ENCODE measurements at regions not wholly inside any gene's neighbourhood (a gene's known extent, or its start where the extent isn't known, plus 50 kb on each side); places are given as distances from the start of the nearest gene placed in this dataset.
"Not testable (repeated sequence)": the region's sequence is repeated elsewhere in the genome, so short reads cannot be mapped to it uniquely, and the experiment has no call there.

- Histone ChIP-seq H3K36me3 (ENCODE audit: control insufficient read depth, insufficient read depth, low read length) (no peaks in the 10 kb centered on the region), H3K4me1 (ENCODE audit: control insufficient read depth, insufficient read depth, low read length) (no peaks in the 10 kb centered on the region), H3K9me3 (ENCODE audit: control insufficient read depth, insufficient read depth, low read length) (no peaks in the 10 kb centered on the region), H3K4me3 (ENCODE audit: low read depth, low read length) (no peak overlapping the region), H3K27ac (ENCODE audit: low read depth, low read length) (no peak overlapping the region), H3K27me3 (ENCODE audit: control insufficient read depth, insufficient read depth, low read length) (no peaks in the 10 kb centered on the region)
- DNase-seq (ENCODE audit: low read depth in 4 of 6, low spot score in 6 of 6): no peak
These were observed 201.7 kb downstream of the NNT start for GRCh38 chr5:43804723-43805122.

DNA sequence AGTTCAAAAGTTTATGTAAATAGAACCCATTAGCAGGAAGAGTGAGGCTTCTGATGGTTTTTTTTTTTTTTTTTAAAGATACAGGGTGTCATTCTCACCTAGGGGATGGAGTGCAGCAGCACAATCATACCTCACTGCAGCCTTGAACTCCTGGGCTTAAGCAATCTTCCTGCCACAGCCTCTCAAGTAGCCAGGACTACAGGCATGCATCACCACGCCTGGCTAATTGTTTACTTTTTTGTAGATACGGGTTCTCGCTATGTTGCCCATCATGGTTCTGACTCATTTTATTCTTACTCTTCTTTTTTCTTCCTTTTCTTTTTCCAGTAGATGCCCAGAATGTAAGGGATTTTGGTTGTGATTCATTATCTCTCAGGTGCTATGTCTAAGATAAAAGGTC lies 201.1 kb downstream of the NNT start:
- Histone ChIP-seq H3K36me3 (ENCODE audit: control insufficient read depth, insufficient read depth, low read length) (no peaks in the 10 kb centered on the region), H3K27me3 (ENCODE audit: control insufficient read depth, insufficient read depth, low read length) (no peaks in the 10 kb centered on the region), H3K4me3 (ENCODE audit: low read depth, low read length) (no peak overlapping the region), H3K27ac (ENCODE audit: low read depth, low read length) (no peak overlapping the region), H3K4me1 (ENCODE audit: control insufficient read depth, insufficient read depth, low read length) (no peaks in the 10 kb centered on the region), H3K9me3 (ENCODE audit: control insufficient read depth, insufficient read depth, low read length) (no peaks in the 10 kb centered on the region)
- DNase-seq (ENCODE audit: low read depth in 4 of 6, low spot score in 6 of 6): no peak
- WGBS (ENCODE audit: insufficient coverage): 100% methylated on average over 1 of the region's 3 CpGs

- Histone ChIP-seq H3K4me3 (ENCODE audit: low read depth, low read length) (no peak overlapping the region), H3K27ac (ENCODE audit: low read depth, low read length) (no peak overlapping the region), H3K9me3 (ENCODE audit: control insufficient read depth, insufficient read depth, low read length) (no peaks in the 10 kb centered on the region), H3K36me3 (ENCODE audit: control insufficient read depth, insufficient read depth, low read length) (no peaks in the 10 kb centered on the region), H3K4me1 (ENCODE audit: control insufficient read depth, insufficient read depth, low read length) (no peaks in the 10 kb centered on the region), H3K27me3 (ENCODE audit: control insufficient read depth, insufficient read depth, low read length) (no peaks in the 10 kb centered on the region)
- WGBS (ENCODE audit: insufficient coverage): no CpG with 5 or more reads among the region's 3 CpGs
- DNase-seq (ENCODE audit: low read depth in 4 of 6, low spot score in 6 of 6): peak in 1 of 6 donors; percentile 42
These were observed 199.7 kb downstream of the NNT start for GRCh38 chr5:43802651-43803050.

DNA sequence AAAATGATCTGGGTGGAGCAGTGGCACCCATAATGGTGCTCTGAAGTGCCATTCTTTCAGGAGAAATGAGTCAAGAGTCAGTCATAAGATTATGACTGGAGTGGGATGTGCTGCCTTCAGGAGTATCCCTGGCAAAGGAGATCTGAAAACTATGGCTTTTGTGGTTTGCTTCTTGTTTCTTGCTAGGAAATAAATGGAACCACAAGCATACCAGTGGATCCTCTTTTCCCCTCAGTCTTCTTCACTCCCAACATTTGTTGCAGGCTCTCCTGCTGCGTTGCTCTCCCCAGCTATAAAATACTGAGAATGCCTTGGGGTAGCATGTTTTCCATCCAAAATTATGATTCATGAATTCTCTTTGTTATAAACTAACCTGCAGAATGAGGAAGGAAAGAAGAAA lies 199.1 kb downstream of the NNT start:
- no CpG with 5 or more reads among the region's 1 CpG for WGBS (ENCODE audit: insufficient coverage)
- no peaks in the 10 kb centered on the region for H3K9me3 ChIP-seq (ENCODE audit: control insufficient read depth, insufficient read depth, low read length)
- H3K4me3 ChIP-seq (ENCODE audit: low read depth, low read length): no peak overlapping the region
- H3K27me3 ChIP-seq (ENCODE audit: control insufficient read depth, insufficient read depth, low read length): no peaks in the 10 kb centered on the region
- H3K36me3 ChIP-seq (ENCODE audit: control insufficient read depth, insufficient read depth, low read length): no peaks in the 10 kb centered on the region
- H3K4me1 ChIP-seq (ENCODE audit: control insufficient read depth, insufficient read depth, low read length): no peaks in the 10 kb centered on the region
- no peak overlapping the region for H3K27ac ChIP-seq (ENCODE audit: low read depth, low read length)
- no peak for DNase-seq (ENCODE audit: low read depth in 4 of 6, low spot score in 6 of 6)

DNA sequence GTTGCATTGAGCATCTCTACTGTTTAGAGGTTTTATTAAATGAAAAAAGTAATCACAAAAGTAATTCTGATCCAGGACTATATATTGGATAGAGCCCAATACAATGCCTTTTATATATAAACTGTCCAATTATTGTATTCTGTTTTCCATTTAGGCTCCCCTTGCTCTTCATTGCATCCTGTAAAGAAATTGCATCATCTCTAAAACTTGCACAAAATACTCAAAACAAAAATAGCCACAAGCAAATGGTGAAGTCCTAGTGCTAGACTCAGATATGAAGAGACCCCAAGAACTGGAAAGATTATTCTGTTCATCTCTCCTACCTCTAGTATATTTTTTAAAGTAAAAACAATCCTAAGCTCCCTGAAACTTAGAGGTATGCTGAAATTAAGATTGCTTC lies 195.8 kb downstream of the NNT start:
- no peaks in the 10 kb centered on the region for H3K4me1 ChIP-seq (ENCODE audit: control insufficient read depth, insufficient read depth, low read length)
- no peak overlapping the region for H3K4me3 ChIP-seq (ENCODE audit: low read depth, low read length)
- H3K36me3 ChIP-seq (ENCODE audit: control insufficient read depth, insufficient read depth, low read length): no peaks in the 10 kb centered on the region
- no peak overlapping the region for H3K27ac ChIP-seq (ENCODE audit: low read depth, low read length)
- no peak for DNase-seq (ENCODE audit: low read depth in 4 of 6, low spot score in 6 of 6)
- H3K9me3 ChIP-seq (ENCODE audit: control insufficient read depth, insufficient read depth, low read length): no peaks in the 10 kb centered on the region
- no peaks in the 10 kb centered on the region for H3K27me3 ChIP-seq (ENCODE audit: control insufficient read depth, insufficient read depth, low read length)

- WGBS (ENCODE audit: insufficient coverage): 100% methylated on average over 2 of the region's 6 CpGs
These were observed 188.9 kb downstream of the NNT start for GRCh38 chr5:43791880-43792279.

GRCh38 chr5:43785198-43785597 lies 182.2 kb downstream of the NNT start:
- H3K9me3 ChIP-seq (ENCODE audit: control insufficient read depth, insufficient read depth, low read length): peaks cover 2% of the 10 kb centered on the region
- no peak overlapping the region for H3K4me3 ChIP-seq (ENCODE audit: low read depth, low read length)
- H3K36me3 ChIP-seq (ENCODE audit: control insufficient read depth, insufficient read depth, low read length): no peaks in the 10 kb centered on the region
- WGBS (ENCODE audit: insufficient coverage): 78% methylated on average over 3 of the region's 3 CpGs
- DNase-seq (ENCODE audit: low read depth in 4 of 6, low spot score in 6 of 6): no peak
- H3K27me3 ChIP-seq (ENCODE audit: control insufficient read depth, insufficient read depth, low read length): no peaks in the 10 kb centered on the region
- no peaks in the 10 kb centered on the region for H3K4me1 ChIP-seq (ENCODE audit: control insufficient read depth, insufficient read depth, low read length)
- no peak overlapping the region for H3K27ac ChIP-seq (ENCODE audit: low read depth, low read length)

More at GRCh38 chr5:43791880-43792279, 188.9 kb downstream of the NNT start:
- not testable (repeated sequence) for H3K36me3 ChIP-seq (ENCODE audit: control insufficient read depth, insufficient read depth, low read length); H3K27me3 ChIP-seq (ENCODE audit: control insufficient read depth, insufficient read depth, low read length); DNase-seq (ENCODE audit: low read depth in 4 of 6, low spot score in 6 of 6); H3K27ac ChIP-seq (ENCODE audit: low read depth, low read length); H3K9me3 ChIP-seq (ENCODE audit: control insufficient read depth, insufficient read depth, low read length); H3K4me3 ChIP-seq (ENCODE audit: low read depth, low read length); H3K4me1 ChIP-seq (ENCODE audit: control insufficient read depth, insufficient read depth, low read length)

DNA sequence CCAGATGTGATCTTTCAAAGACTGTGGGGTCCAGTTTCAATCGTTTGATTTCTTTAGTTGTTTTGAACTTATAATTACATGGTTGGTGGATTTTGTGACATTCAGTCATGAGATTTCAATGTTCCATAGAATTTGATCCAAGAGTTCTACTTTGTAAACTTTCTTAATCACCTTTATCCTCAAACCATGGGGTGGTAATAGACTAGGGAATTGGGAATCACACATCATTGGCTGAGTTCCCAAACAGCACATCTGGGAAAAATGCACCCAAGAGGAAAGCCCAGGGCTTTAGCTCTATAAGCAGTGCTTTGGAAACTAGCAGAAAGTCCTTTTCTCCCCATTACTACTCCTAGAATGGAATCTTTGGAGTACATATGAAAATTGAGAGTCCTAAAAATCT lies 177.6 kb downstream of the NNT start:
- Histone ChIP-seq H3K36me3 (ENCODE audit: control insufficient read depth, insufficient read depth, low read length) (no peaks in the 10 kb centered on the region), H3K4me3 (ENCODE audit: low read depth, low read length) (no peak overlapping the region), H3K27me3 (ENCODE audit: control insufficient read depth, insufficient read depth, low read length) (no peaks in the 10 kb centered on the region), H3K27ac (ENCODE audit: low read depth, low read length) (no peak overlapping the region), H3K4me1 (ENCODE audit: control insufficient read depth, insufficient read depth, low read length) (no peaks in the 10 kb centered on the region), H3K9me3 (ENCODE audit: control insufficient read depth, insufficient read depth, low read length) (peaks cover 2% of the 10 kb centered on the region)
- no peak for DNase-seq (ENCODE audit: low read depth in 4 of 6, low spot score in 6 of 6)
- WGBS (ENCODE audit: insufficient coverage): no CpG with 5 or more reads among the region's 1 CpG

GRCh38 chr5:43774881-43775399 lies 172.0 kb downstream of the NNT start:
- Histone ChIP-seq H3K36me3 (ENCODE audit: control insufficient read depth, insufficient read depth, low read length) (no peaks in the 10 kb centered on the region), H3K4me3 (ENCODE audit: low read depth, low read length) (no peak overlapping the region), H3K4me1 (ENCODE audit: control insufficient read depth, insufficient read depth, low read length) (no peaks in the 10 kb centered on the region), H3K27me3 (ENCODE audit: control insufficient read depth, insufficient read depth, low read length) (no peaks in the 10 kb centered on the region), H3K9me3 (ENCODE audit: control insufficient read depth, insufficient read depth, low read length) (no peaks in the 10 kb centered on the region), H3K27ac (ENCODE audit: low read depth, low read length) (no peak overlapping the region)
- DNase-seq (ENCODE audit: low read depth in 4 of 6, low spot score in 6 of 6): no peak
- 100% methylated on average over 1 of the region's 1 CpG for WGBS (ENCODE audit: insufficient coverage)

GRCh38 chr5:43773478-43773844 lies 170.5 kb downstream of the NNT start:
- no peaks in the 10 kb centered on the region for H3K36me3 ChIP-seq (ENCODE audit: control insufficient read depth, insufficient read depth, low read length)
- no CpG with 5 or more reads among the region's 1 CpG for WGBS (ENCODE audit: insufficient coverage)
- DNase-seq (ENCODE audit: low read depth in 4 of 6, low spot score in 6 of 6): no peak
- no peaks in the 10 kb centered on the region for H3K9me3 ChIP-seq (ENCODE audit: control insufficient read depth, insufficient read depth, low read length)
- H3K27me3 ChIP-seq (ENCODE audit: control insufficient read depth, insufficient read depth, low read length): no peaks in the 10 kb centered on the region
- H3K4me1 ChIP-seq (ENCODE audit: control insufficient read depth, insufficient read depth, low read length): no peaks in the 10 kb centered on the region
- H3K4me3 ChIP-seq (ENCODE audit: low read depth, low read length): no peak overlapping the region
- H3K27ac ChIP-seq (ENCODE audit: low read depth, low read length): no peak overlapping the region
